PC-9 (cell line): ENCODE measurements at regions not wholly inside any gene's neighbourhood (a gene's known extent, or its start where the extent isn't known, plus 50 kb on each side); places are given as distances from the start of the nearest gene placed in this dataset.

Source experiments
- BruUV-seq: library from RNA; stranded (reverse); fragments of 400-500 nt; replicated peaks from 2 replicates; lab custom pipeline; 2021; lab: Mats Ljungman, UMichigan
- CTCF ChIA-PET: fragments of 300-600 bp; sonication (Branson Sonifier 250); formaldehyde crosslinking; loops from one replicate; lab custom pipeline; 2022; ENCODE audit warnings: antibody characterized with exemption; lab: Charles Lee
- POLR2A ChIA-PET: fragments of 300-600 bp; sonication (Branson Sonifier 250); formaldehyde crosslinking; loops from one replicate; lab custom pipeline; 2022; ENCODE audit warnings: antibody characterized with exemption; ENCODE audit not compliant: unreplicated experiment; lab: Charles Lee
- DNase-seq, 2 experiments: peaks; one replicate each; pipeline versions ENCODE4 v3.0.0 to v3.0.0-alpha.2; 2015 to 2022; ENCODE audit warnings: mixed read lengths in 1 of 2
- H2AFZ ChIP-seq: fragments of 200-600 bp; sonication (generic); 2 replicates; pipeline ENCODE4 v1.8.1; 2017; ENCODE audit warnings: antibody characterized with exemption
- H3F3A ChIP-seq: fragments of 200-600 bp; sonication (generic); 2 replicates; pipeline ENCODE4 v1.8.1; 2017; ENCODE audit warnings: antibody characterized with exemption, mild to moderate bottlenecking, low read depth; ENCODE audit not compliant: insufficient read depth
- H3K27ac ChIP-seq: fragments of 200-600 bp; sonication (generic); 2 replicates; pipeline ENCODE4 v1.6.1; 2016; ENCODE audit warnings: mixed run types
- H3K27me3 ChIP-seq: fragments of 200-600 bp; sonication (generic); 2 replicates; pipeline ENCODE4 v1.6.1; 2016; ENCODE audit warnings: low read depth, mixed run types; ENCODE audit not compliant: insufficient read depth
- H3K36me3 ChIP-seq: fragments of 200-600 bp; sonication (generic); 2 replicates; pipeline ENCODE4 v1.6.1; 2016; ENCODE audit warnings: low read depth, mixed run types
- H3K4me1 ChIP-seq: fragments of 200-600 bp; sonication (generic); replicated peaks from 2 replicates; pipeline ENCODE4 v1.6.1; 2016; ENCODE audit warnings: mixed run types; ENCODE audit not compliant: insufficient read depth
- H3K4me2 ChIP-seq: fragments of 200-600 bp; sonication (generic); 2 replicates; pipeline ENCODE4 v1.6.1; 2017; ENCODE audit warnings: mixed run types
- H3K4me3 ChIP-seq: fragments of 200-600 bp; sonication (generic); 2 replicates; pipeline ENCODE4 v1.6.1; 2016; ENCODE audit warnings: mixed run types
- H3K79me2 ChIP-seq: fragments of 200-600 bp; sonication (generic); 2 replicates; pipeline ENCODE4 v1.6.1; 2017; ENCODE audit warnings: low read depth, mixed run types
- H3K9me2 ChIP-seq: fragments of 200-600 bp; sonication (generic); 2 replicates; pipeline ENCODE4 v1.8.1; 2017; ENCODE audit warnings: mild to moderate bottlenecking; ENCODE audit not compliant: insufficient read depth
- H3K9me3 ChIP-seq: fragments of 200-600 bp; sonication (generic); 2 replicates; pipeline ENCODE4 v1.8.1; 2016; ENCODE audit warnings: low read depth; ENCODE audit not compliant: insufficient read depth
- H4K20me1 ChIP-seq: fragments of 200-600 bp; sonication (generic); 2 replicates; pipeline ENCODE4 v1.8.1; 2017; ENCODE audit not compliant: insufficient read depth
- CTCF ChIP-seq: fragments of 200-600 bp; sonication (generic); conservative IDR thresholded peaks from 2 replicates; pipeline ENCODE4 v1.6.1; 2017; ENCODE audit warnings: mixed run types, antibody characterized with exemption, mild to moderate bottlenecking, moderate library complexity
- EZH2 ChIP-seq: fragments of 200-600 bp; sonication (generic); IDR thresholded peaks from 2 replicates; pipeline ENCODE4 v1.8.0; 2017; ENCODE audit warnings: antibody characterized with exemption, low read depth
- intact Hi-C: fragments of 100-400 bp; cut with micrococcal nuclease; formaldehyde crosslinking; loops from one replicate; pipeline ENCODE4 v1.10.0; 2022; ENCODE audit not compliant: unreplicated experiment

GRCh38 chr6:121533321-121533841, 97.9 kb downstream of the GJA1 start:
- Histone ChIP-seq H3F3A (no peaks in the 10 kb centered on the region), H3K4me1 (no peaks in the 10 kb centered on the region), H4K20me1 (no peaks in the 10 kb centered on the region), H2AFZ (no peak overlapping the region), H3K27ac (no peak overlapping the region), H3K9me3 (no peaks in the 10 kb centered on the region), H3K27me3 (no peaks in the 10 kb centered on the region), H3K9me2 (no peaks in the 10 kb centered on the region), H3K36me3 (no peaks in the 10 kb centered on the region), H3K4me2 (no peak overlapping the region), H3K4me3 (no peak overlapping the region), H3K79me2 (no peaks in the 10 kb centered on the region)
- ChIA-PET CTCF (no interaction called here), POLR2A (no interaction called here)
- BruUV-seq = no TSS peak
- TF ChIP-seq EZH2 (no peak), CTCF (no peak)
- no peak for DNase-seq
- intact Hi-C loops = no loop called here

- intact Hi-C loops = no loop called here
- no peak for DNase-seq
- no peaks in the 10 kb centered on the region for H3K36me3 ChIP-seq
- 0 out of 2 replicates have a peak, but pooled peaks cover 6% of the 10 kb centered on the region for H3K4me1 ChIP-seq
- no peaks in the 10 kb centered on the region for H3K9me2 ChIP-seq
- H3K4me2 ChIP-seq = no peak overlapping the region
- ChIA-PET POLR2A (interaction anchor here (0.6 kb wide), 1 partner anchor 109 kb away, joined by 7 read pairs; no protein-coding TSS in a partner anchor), CTCF (interaction anchor here (0.5 kb wide), 1 partner anchor 271 kb away, joined by 3 read pairs; no protein-coding TSS in a partner anchor)
- no peak overlapping the region for H3K27ac ChIP-seq
- no peak overlapping the region for H3K4me3 ChIP-seq
- no peaks in the 10 kb centered on the region for H4K20me1 ChIP-seq
- H3K27me3 ChIP-seq = no peaks in the 10 kb centered on the region
- H2AFZ ChIP-seq = no peak overlapping the region
- no peaks in the 10 kb centered on the region for H3K9me3 ChIP-seq
- H3K79me2 ChIP-seq = no peaks in the 10 kb centered on the region
- TF ChIP-seq CTCF = no peak
- no peak for TF ChIP-seq EZH2
- BruUV-seq = no TSS peak
- H3F3A ChIP-seq = no peaks in the 10 kb centered on the region
Measured at GRCh38 chr6:121535777-121536176, 100.3 kb downstream of the GJA1 start.

- intact Hi-C loops = no loop called here
- Histone ChIP-seq H3K36me3 (no peaks in the 10 kb centered on the region), H3K9me2 (no peaks in the 10 kb centered on the region), H3K9me3 (no peaks in the 10 kb centered on the region), H4K20me1 (no peaks in the 10 kb centered on the region), H3K79me2 (no peaks in the 10 kb centered on the region), H3K4me1 (0 out of 2 replicates have a peak, but pooled peaks cover 6% of the 10 kb centered on the region), H2AFZ (no peak overlapping the region), H3F3A (no peaks in the 10 kb centered on the region), H3K27me3 (no peaks in the 10 kb centered on the region), H3K27ac (no peak overlapping the region), H3K4me3 (no peak overlapping the region), H3K4me2 (no peak overlapping the region)
- no peak for TF ChIP-seq EZH2
- TF ChIP-seq CTCF = no peak
- POLR2A ChIA-PET = interaction anchor here (0.6 kb wide), 1 partner anchor 109 kb away, joined by 7 read pairs; no protein-coding TSS in a partner anchor
- CTCF ChIA-PET = interaction anchor here (0.5 kb wide), 1 partner anchor 270 kb away, joined by 3 read pairs; no protein-coding TSS in a partner anchor
- no TSS peak for BruUV-seq
- DNase-seq = no peak
Measured at GRCh38 chr6:121536345-121536744, 100.9 kb downstream of the GJA1 start.
